Right lobe of liver (tissue), 6 donors: ENCODE measurements at regions not wholly inside any gene's neighbourhood (a gene's known extent, or its start where the extent isn't known, plus 50 kb on each side); places are given as distances from the start of the nearest gene placed in this dataset.
"Not testable (repeated sequence)": the region's sequence is repeated elsewhere in the genome, so short reads cannot be mapped to it uniquely, and the experiment has no call there.

ENCODE experiments used
- ATAC-seq, 4 donors: fragments of 200-7000 bp; cut with Tn5 transposase; one replicate each; pipeline ENCODE4 v1.9.1; 2020; ENCODE audit warnings: mild to moderate bottlenecking in 4 of 4, moderate library complexity in 4 of 4
- DNase-seq, 3 donors: peaks; one replicate each; pipeline ENCODE4 v3.0.0-alpha.2; 2020
- H3K27ac ChIP-seq, 3 donors: fragments of 200-600 bp; one replicate each; pipeline ENCODE4 v1.8.0; 2022
- H3K27me3 ChIP-seq, 2 donors: fragments of 200-600 bp; one replicate each; pipeline ENCODE4 v1.8.0; 2022
- H3K36me3 ChIP-seq, 4 donors: fragments of 200-600 bp; sonication (generic) in 1 of 4; one replicate each; pipeline versions ENCODE4 v1.5.1 to v1.8.0; 2017 to 2022; ENCODE audit warnings: control low read depth in 1 of 4
- H3K4me1 ChIP-seq, 4 donors: fragments of 200-600 bp; sonication (generic) in 1 of 4; one replicate each; pipeline versions ENCODE4 v1.5.1 to v1.8.0; 2017 to 2022; ENCODE audit warnings: control low read depth in 1 of 4
- H3K4me3 ChIP-seq, 3 donors: fragments of 200-600 bp; one replicate each; pipeline ENCODE4 v1.8.0; 2022
- H3K9me3 ChIP-seq, 4 donors: fragments of 200-600 bp; sonication (generic) in 1 of 4; one replicate each; pipeline versions ENCODE4 v1.5.1 to v1.8.0; 2017 to 2022; ENCODE audit warnings: control low read depth in 1 of 4
- POLR2A ChIP-seq: fragments of 450-650 bp; IDR thresholded peaks from one replicate; pipeline ENCODE4 v1.6.1; 2017; ENCODE audit warnings: antibody characterized with exemption, mild to moderate bottlenecking
- WGBS: methylation state at CpG from one replicate; pipeline ENCODE4 v1.1.6; 2018; ENCODE audit warnings: low coverage, low lambda C conversion rate; ENCODE audit not compliant: insufficient coverage; ENCODE audit errors: missing lambda C conversion rate; 5-methylcytosine and 5-hydroxymethylcytosine counted together
- intact Hi-C, 2 donors: fragments of 100-400 bp; cut with DNase I; formaldehyde crosslinking; loops; one replicate each; pipeline versions ENCODE4 v1.11.2 to v1.14.1; 2022
- TF ChIP-seq, protein P1 (sequence below), 4 donors: fragments of 200-600 bp in 3 of 4; fragments of 450-650 bp in 1 of 4; IDR thresholded peaks; one replicate each; pipeline versions ENCODE4 v1.5.1 to v1.8.0; 2016 to 2022; ENCODE audit warnings: antibody characterized with exemption in 4 of 4, mild to moderate bottlenecking in 2 of 4
- donor health status: DM: no; HTN: yes; CAD: no.
- donor health status: DM: no; HTN: no; CAD: no.
- donor health status: DM: no; HTN: no; CAD: no.
- donor health status: DM: no; HTN: yes; CAD: no.
- donor health status: DM: no; HTN: yes; CAD: no.

DNA sequence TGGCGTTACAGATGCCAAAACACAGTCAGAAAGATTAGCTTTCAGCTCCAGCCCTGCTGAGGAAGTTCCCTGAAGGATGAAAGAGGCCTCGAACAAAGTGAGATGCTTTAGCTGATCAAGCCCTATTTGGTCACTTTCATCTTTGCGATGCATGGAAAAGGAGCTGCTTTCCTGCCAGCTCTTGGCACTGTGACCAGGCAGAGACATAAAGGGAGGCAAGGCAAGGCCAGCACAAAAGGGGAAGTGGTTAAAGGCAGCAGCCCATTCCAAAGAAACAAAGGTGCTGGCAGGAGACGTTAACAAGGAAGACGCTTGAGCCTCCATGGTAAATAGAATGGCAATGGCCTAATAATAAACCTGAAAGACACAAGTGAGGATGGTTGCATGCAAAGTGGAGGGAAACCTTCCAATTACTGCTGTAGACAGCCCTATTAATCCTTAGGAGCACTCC, 617.1 kb upstream of the INTU start:
- no peak overlapping the region for H3K27ac ChIP-seq
- ATAC-seq = no peak

DNA sequence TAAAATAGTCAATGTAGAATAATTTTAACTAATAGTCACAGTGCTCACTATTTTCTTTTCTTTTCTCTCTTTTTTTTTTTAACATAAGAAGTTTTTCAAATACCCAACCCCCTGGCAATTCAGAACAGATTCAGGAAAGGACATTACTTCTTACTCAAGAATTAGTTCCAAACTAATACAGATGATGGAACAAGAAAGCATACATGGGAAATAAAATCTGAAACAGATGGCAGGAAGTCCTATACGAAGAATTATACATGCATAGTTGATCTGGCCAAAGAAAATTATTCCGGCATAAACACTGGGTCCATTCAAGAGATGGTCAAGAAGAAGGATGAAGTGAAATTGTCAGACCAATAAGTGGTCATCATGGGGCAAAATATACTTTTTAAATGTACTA, 614.4 kb upstream of the INTU start:
- 41% methylated on average over 2 of the region's 2 CpGs for WGBS
- Histone ChIP-seq H3K27ac (no peak overlapping the region), H3K4me1 (no peaks in the 10 kb centered on the region), H3K9me3 (no peaks in the 10 kb centered on the region), H3K4me3 (no peak overlapping the region), H3K36me3 (no peaks in the 10 kb centered on the region), H3K27me3 (no peaks in the 10 kb centered on the region)
- intact Hi-C loops = no loop called here
- DNase-seq = no peak
- TF ChIP-seq, protein P1, sequence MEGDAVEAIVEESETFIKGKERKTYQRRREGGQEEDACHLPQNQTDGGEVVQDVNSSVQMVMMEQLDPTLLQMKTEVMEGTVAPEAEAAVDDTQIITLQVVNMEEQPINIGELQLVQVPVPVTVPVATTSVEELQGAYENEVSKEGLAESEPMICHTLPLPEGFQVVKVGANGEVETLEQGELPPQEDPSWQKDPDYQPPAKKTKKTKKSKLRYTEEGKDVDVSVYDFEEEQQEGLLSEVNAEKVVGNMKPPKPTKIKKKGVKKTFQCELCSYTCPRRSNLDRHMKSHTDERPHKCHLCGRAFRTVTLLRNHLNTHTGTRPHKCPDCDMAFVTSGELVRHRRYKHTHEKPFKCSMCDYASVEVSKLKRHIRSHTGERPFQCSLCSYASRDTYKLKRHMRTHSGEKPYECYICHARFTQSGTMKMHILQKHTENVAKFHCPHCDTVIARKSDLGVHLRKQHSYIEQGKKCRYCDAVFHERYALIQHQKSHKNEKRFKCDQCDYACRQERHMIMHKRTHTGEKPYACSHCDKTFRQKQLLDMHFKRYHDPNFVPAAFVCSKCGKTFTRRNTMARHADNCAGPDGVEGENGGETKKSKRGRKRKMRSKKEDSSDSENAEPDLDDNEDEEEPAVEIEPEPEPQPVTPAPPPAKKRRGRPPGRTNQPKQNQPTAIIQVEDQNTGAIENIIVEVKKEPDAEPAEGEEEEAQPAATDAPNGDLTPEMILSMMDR (IDR thresholded peaks at IDR 0.05) = no peak
- no peak for TF ChIP-seq POLR2A
- no peak for ATAC-seq

More for the DNA sequence above, 617.1 kb upstream of the INTU start:
- no peaks in the 10 kb centered on the region for H3K9me3 ChIP-seq
- intact Hi-C loops = no loop called here
- TF ChIP-seq, protein P1 (IDR thresholded peaks at IDR 0.05) = no peak
- no peak for TF ChIP-seq POLR2A
- WGBS = 36% methylated on average over 5 of the region's 5 CpGs
- no peaks in the 10 kb centered on the region for H3K4me1 ChIP-seq
- H3K4me3 ChIP-seq = no peak overlapping the region
- H3K27me3 ChIP-seq = no peaks in the 10 kb centered on the region
- no peaks in the 10 kb centered on the region for H3K36me3 ChIP-seq
- DNase-seq = no peak

DNA sequence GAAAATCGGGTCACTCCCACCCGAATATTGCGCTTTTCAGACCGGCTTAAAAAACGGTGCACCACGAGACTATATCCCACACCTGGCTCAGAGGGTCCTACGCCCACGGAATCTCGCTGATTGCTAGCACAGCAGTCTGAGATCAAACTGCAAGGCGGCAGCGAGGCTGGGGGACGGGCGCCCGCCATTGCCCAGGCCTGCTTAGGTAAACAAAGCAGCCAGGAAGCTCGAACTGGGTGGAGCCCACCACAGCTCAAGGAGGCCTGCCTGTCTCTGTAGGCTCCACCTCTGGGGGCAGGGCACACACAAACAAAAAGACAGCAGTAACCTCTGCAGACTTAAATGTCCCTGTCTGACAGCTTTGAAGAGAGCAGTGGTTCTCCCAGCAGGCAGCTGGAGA, 611.9 kb upstream of the INTU start:
- DNase-seq, H3K27me3 ChIP-seq, intact Hi-C loops, H3K27ac ChIP-seq, H3K36me3 ChIP-seq, ATAC-seq, H3K9me3 ChIP-seq, H3K4me1 ChIP-seq, H3K4me3 ChIP-seq: not testable (repeated sequence)
- 68% methylated on average over 6 of the region's 15 CpGs for WGBS

DNA sequence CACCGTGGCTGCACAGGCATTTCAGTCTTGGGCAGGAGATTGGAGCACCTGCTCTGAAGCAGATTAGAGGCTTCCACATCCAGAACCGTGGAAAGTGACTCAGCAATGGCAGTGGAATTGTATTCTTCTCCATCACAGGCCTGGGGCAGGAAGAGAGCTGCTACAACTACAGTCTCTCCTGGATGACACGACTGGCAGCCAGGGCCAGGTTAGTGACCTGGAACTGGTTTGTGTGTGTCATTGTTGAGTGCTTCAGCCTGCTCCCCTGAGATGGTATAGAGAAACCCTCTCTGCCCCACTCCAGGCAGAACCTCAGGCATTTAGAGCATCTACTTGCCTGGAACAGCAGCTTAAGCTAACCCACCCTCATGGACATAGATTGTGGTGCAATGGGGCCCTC, 596.5 kb upstream of the INTU start:
- WGBS = 48% methylated on average over 2 of the region's 3 CpGs
- no peaks in the 10 kb centered on the region for H3K4me1 ChIP-seq
- no peaks in the 10 kb centered on the region for H3K9me3 ChIP-seq
- no peaks in the 10 kb centered on the region for H3K27me3 ChIP-seq
- no peak for DNase-seq
- TF ChIP-seq, protein P1 (IDR thresholded peaks at IDR 0.05) = no peak
- TF ChIP-seq POLR2A = no peak
- no peak for ATAC-seq
- intact Hi-C loops = no loop called here
- no peaks in the 10 kb centered on the region for H3K36me3 ChIP-seq
- no peak overlapping the region for H3K4me3 ChIP-seq
- H3K27ac ChIP-seq = no peak overlapping the region

DNA sequence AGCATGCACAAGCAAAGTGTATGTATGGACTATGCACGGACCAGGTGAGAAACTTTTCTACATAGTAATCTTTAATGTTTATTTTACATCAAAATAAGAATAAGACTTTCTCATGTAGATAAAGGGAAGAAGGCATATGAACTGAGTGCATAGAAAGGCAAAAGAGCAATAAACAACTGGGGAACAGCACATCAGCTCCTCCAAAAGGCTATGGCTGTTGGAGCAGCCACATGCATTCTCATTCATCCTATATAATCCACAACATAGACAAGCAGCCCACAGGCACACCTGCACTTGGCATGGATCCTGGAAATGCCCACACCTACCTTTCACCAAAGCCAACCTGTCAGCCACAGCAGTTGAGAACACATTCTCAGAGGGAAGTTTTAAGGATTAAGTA, 586.9 kb upstream of the INTU start:
- Histone ChIP-seq H3K4me3 (no peak overlapping the region), H3K9me3 (no peaks in the 10 kb centered on the region), H3K27ac (no peak overlapping the region), H3K27me3 (no peaks in the 10 kb centered on the region), H3K4me1 (no peaks in the 10 kb centered on the region), H3K36me3 (no peaks in the 10 kb centered on the region)
- DNase-seq (no peak), ATAC-seq (no peak)
- WGBS = 47% methylated on average over 1 of the region's 1 CpG
- intact Hi-C loops = no loop called here
- TF ChIP-seq, protein P1 (IDR thresholded peaks at IDR 0.05) = no peak
- TF ChIP-seq POLR2A = no peak
